ENCODE measurements at regions not wholly inside any gene's neighbourhood (a gene's known extent, or its start where the extent isn't known, plus 50 kb on each side); places are given as distances from the start of the nearest gene placed in this dataset.

GRCh38 chr14:106346534-106347290, 820.3 kb downstream of the TMEM121 start:
- WGBS (ENCODE audit: insufficient coverage), result 99% methylated on average over 4 of the region's 4 CpGs
- Mint-ChIP-seq H3K4me3 (no peak overlapping the region), H3K9me3 (no peaks in the 10 kb centered on the region), H3K36me3 (no peaks in the 10 kb centered on the region), H3K27me3 (ENCODE audit: low read depth in 2 of 2) (peaks cover 34 to 44% of the 10 kb centered on the region in 2 donors), H3K4me1 (peaks cover 0 to 7% of the 10 kb centered on the region in 2 donors), H3K27ac (no peak overlapping the region)
- no peak for TF ChIP-seq CTCF (IDR thresholded peaks at IDR 0.05)
- H3K27me3 ChIP-seq (ENCODE audit: control insufficient read depth, insufficient read depth, low read length), result no peaks in the 10 kb centered on the region
- ATAC-seq, result no peak
- H3K4me3 ChIP-seq (ENCODE audit: low read length), result no peak overlapping the region
- peaks cover 3% of the 10 kb centered on the region for H3K4me1 ChIP-seq (ENCODE audit: control insufficient read depth, insufficient read depth, low read length)
- no peaks in the 10 kb centered on the region for H3K9me3 ChIP-seq (ENCODE audit: control insufficient read depth, insufficient read depth, low read length)
- DNase-seq, result no peak
- intact Hi-C loops (cut with micrococcal nuclease), result no loop called here
- H3K27ac ChIP-seq (ENCODE audit: low read length), result no peak overlapping the region
- H3K36me3 ChIP-seq (ENCODE audit: control insufficient read depth, insufficient read depth, low read length), result no peaks in the 10 kb centered on the region

- H3K4me3 ChIP-seq (ENCODE audit: low read length), result no peak overlapping the region
- Mint-ChIP-seq H3K27me3 (ENCODE audit: low read depth in 2 of 2) (peaks cover 37 to 46% of the 10 kb centered on the region in 2 donors), H3K4me1 (peaks cover 0 to 7% of the 10 kb centered on the region in 2 donors), H3K9me3 (no peaks in the 10 kb centered on the region), H3K4me3 (no peak overlapping the region), H3K36me3 (no peaks in the 10 kb centered on the region), H3K27ac (no peak overlapping the region)
- intact Hi-C loops (cut with micrococcal nuclease), result no loop called here
- TF ChIP-seq CTCF (IDR thresholded peaks at IDR 0.05), result no peak
- ATAC-seq (no peak), DNase-seq (no peak)
- no peaks in the 10 kb centered on the region for H3K36me3 ChIP-seq (ENCODE audit: control insufficient read depth, insufficient read depth, low read length)
- WGBS (ENCODE audit: insufficient coverage), result 78% methylated on average over 4 of the region's 4 CpGs
- H3K27ac ChIP-seq (ENCODE audit: low read length), result no peak overlapping the region
- H3K9me3 ChIP-seq (ENCODE audit: control insufficient read depth, insufficient read depth, low read length), result no peaks in the 10 kb centered on the region
- no peaks in the 10 kb centered on the region for H3K27me3 ChIP-seq (ENCODE audit: control insufficient read depth, insufficient read depth, low read length)
- peaks cover 3% of the 10 kb centered on the region for H3K4me1 ChIP-seq (ENCODE audit: control insufficient read depth, insufficient read depth, low read length)
Measured at GRCh38 chr14:106347291-106347778, 821.0 kb downstream of the TMEM121 start.

- H3K36me3 Mint-ChIP-seq, result no peaks in the 10 kb centered on the region
- Histone ChIP-seq H3K27me3 (ENCODE audit: control insufficient read depth, insufficient read depth, low read length) (no peaks in the 10 kb centered on the region), H3K27ac (ENCODE audit: low read length) (no peak overlapping the region), H3K4me1 (ENCODE audit: control insufficient read depth, insufficient read depth, low read length) (peaks cover 3% of the 10 kb centered on the region), H3K36me3 (ENCODE audit: control insufficient read depth, insufficient read depth, low read length) (no peaks in the 10 kb centered on the region), H3K4me3 (ENCODE audit: low read length) (no peak overlapping the region), H3K9me3 (ENCODE audit: control insufficient read depth, insufficient read depth, low read length) (no peaks in the 10 kb centered on the region)
- no peak overlapping the region for H3K4me3 Mint-ChIP-seq
- no peak for ATAC-seq
- no peak overlapping the region for H3K27ac Mint-ChIP-seq
- TF ChIP-seq CTCF (IDR thresholded peaks at IDR 0.05), result no peak
- DNase-seq, result no peak
- WGBS (ENCODE audit: insufficient coverage), result 68% methylated on average over 8 of the region's 8 CpGs
- peaks cover 0 to 7% of the 10 kb centered on the region in 2 donors for H3K4me1 Mint-ChIP-seq
- no peaks in the 10 kb centered on the region for H3K9me3 Mint-ChIP-seq
- intact Hi-C loops (cut with micrococcal nuclease), result no loop called here
- peaks cover 41 to 51% of the 10 kb centered on the region in 2 donors for H3K27me3 Mint-ChIP-seq (ENCODE audit: low read depth in 2 of 2)
Measured at GRCh38 chr14:106347890-106348755, 821.7 kb downstream of the TMEM121 start.

Data from natural killer cell (primary cell).